AG04450 (cell line): ENCODE measurements at regions not wholly inside any gene's neighbourhood (a gene's known extent, or its start where the extent isn't known, plus 50 kb on each side); places are given as distances from the start of the nearest gene placed in this dataset.

ENCODE experiments used
- CTCF ChIA-PET: fragments of 300-600, 350-600 bp; formaldehyde crosslinking; extraction: SDS; loops from one replicate; lab custom pipeline; 2022; ENCODE audit warnings: antibody characterized with exemption, inconsistent platforms; lab: Charles Lee
- POLR2A ChIA-PET: fragments of 350-600 bp; formaldehyde crosslinking; extraction: SDS; loops from one replicate; lab custom pipeline; 2021; ENCODE audit warnings: antibody characterized with exemption, inconsistent platforms; lab: Yijun Ruan, JAX
- DNase-seq: peaks from one replicate; pipeline ENCODE4 v3.0.0-alpha.2; 2011; ENCODE audit warnings: low read depth, low spot score
- H3K27ac ChIP-seq: one replicate; pipeline ENCODE4 v1.5.1; 2012; ENCODE audit warnings: low read depth, low read length, control low read depth
- H3K27me3 ChIP-seq: one replicate; pipeline ENCODE4 v1.6.0; 2012; ENCODE audit warnings: low read length; ENCODE audit not compliant: control insufficient read depth, insufficient read depth
- H3K4me3 ChIP-seq: 2 replicates; pipeline ENCODE4 v1.5.1; 2011; ENCODE audit warnings: mild to moderate bottlenecking, low read depth, low read length, control low read depth
- H3K9me3 ChIP-seq: 2 replicates; pipeline ENCODE4 v1.5.1; 2012; ENCODE audit warnings: low read length; ENCODE audit not compliant: control insufficient read depth, insufficient read depth
- TF ChIP-seq, protein P1 (sequence below): IDR thresholded peaks from 2 replicates; pipeline ENCODE4 v1.5.1; 2011; ENCODE audit warnings: low read depth, low read length, control low read depth, inconsistent platforms

DNA sequence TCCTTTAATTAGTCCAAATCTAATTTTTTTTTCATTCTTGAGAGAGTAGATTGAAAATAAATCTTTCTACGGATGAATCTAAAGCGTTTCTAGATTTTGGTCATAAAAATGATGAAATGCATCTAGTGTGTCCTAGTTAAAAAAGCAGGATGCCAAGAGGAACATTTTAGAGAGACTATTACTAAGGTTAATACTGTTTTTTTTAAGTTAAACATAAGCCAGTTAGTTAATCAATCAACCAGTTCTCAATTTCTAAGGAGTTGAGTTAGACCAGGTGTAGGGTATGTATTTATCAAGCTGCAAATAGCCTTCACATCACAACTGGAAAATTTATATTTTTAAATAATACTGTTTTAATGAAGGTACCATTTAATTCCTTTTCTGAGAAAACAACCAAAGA lies 679.5 kb upstream of the IGFBP7 start:
- TF ChIP-seq, protein P1, sequence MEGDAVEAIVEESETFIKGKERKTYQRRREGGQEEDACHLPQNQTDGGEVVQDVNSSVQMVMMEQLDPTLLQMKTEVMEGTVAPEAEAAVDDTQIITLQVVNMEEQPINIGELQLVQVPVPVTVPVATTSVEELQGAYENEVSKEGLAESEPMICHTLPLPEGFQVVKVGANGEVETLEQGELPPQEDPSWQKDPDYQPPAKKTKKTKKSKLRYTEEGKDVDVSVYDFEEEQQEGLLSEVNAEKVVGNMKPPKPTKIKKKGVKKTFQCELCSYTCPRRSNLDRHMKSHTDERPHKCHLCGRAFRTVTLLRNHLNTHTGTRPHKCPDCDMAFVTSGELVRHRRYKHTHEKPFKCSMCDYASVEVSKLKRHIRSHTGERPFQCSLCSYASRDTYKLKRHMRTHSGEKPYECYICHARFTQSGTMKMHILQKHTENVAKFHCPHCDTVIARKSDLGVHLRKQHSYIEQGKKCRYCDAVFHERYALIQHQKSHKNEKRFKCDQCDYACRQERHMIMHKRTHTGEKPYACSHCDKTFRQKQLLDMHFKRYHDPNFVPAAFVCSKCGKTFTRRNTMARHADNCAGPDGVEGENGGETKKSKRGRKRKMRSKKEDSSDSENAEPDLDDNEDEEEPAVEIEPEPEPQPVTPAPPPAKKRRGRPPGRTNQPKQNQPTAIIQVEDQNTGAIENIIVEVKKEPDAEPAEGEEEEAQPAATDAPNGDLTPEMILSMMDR, result no peak
- CTCF ChIA-PET, result no interaction called here
- H3K27me3 ChIP-seq, result no peaks in the 10 kb centered on the region
- DNase-seq, result no peak
- no peak overlapping the region for H3K27ac ChIP-seq
- H3K9me3 ChIP-seq, result peaks cover 3% of the 10 kb centered on the region; the same call in 1 of the 2 replicates
- H3K4me3 ChIP-seq, result no peak overlapping the region
- POLR2A ChIA-PET, result no interaction called here

DNA sequence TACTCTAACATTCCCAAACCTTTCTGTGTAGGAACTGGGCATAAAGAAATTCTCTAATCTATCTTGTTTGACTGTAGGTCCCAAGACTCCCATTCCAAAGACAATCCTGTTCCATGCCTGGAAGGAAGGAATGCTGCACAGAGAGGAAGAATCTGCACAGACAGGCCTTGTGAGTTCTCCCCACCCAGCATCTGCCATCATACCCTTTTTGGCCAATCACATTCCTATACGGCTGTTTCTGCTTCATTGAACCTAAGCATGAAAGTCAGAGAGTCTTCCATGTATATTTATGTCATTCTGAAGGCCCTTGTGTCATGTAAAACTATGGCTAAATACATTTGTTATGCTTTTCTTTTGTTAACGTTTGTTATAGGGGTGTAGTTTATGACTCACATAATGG lies 667.7 kb upstream of the IGFBP7 start:
- Histone ChIP-seq H3K4me3 (no peak overlapping the region), H3K27ac (no peak overlapping the region), H3K27me3 (no peaks in the 10 kb centered on the region), H3K9me3 (no peaks in the 10 kb centered on the region)
- DNase-seq, result no peak
- TF ChIP-seq, protein P1, result no peak
- POLR2A ChIA-PET, result no interaction called here
- CTCF ChIA-PET, result no interaction called here

DNA sequence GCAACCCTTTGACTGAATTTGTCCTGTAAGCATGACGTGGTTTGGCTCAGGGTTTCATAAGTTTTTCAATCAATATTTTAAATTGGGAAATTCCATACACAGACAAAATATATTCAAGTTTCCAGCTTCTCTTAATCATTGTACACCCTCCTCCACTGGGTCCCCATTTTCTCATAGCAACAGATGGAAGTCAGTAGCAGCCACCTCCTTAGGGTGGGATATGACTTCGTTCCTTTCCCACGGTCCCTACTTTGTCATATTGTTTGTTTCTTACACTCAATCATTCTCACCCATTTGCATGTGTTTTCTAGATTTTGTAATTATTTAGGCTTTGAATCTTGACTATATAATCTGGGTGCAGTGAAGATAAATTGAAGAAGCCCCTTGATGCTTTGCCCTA lies 664.5 kb upstream of the IGFBP7 start:
- TF ChIP-seq, protein P1, result no peak
- ChIA-PET CTCF (no interaction called here), POLR2A (no interaction called here)
- H3K27ac ChIP-seq, result no peak overlapping the region
- H3K9me3 ChIP-seq, result no peaks in the 10 kb centered on the region
- no peak for DNase-seq
- H3K27me3 ChIP-seq, result no peaks in the 10 kb centered on the region
- no peak overlapping the region for H3K4me3 ChIP-seq

DNA sequence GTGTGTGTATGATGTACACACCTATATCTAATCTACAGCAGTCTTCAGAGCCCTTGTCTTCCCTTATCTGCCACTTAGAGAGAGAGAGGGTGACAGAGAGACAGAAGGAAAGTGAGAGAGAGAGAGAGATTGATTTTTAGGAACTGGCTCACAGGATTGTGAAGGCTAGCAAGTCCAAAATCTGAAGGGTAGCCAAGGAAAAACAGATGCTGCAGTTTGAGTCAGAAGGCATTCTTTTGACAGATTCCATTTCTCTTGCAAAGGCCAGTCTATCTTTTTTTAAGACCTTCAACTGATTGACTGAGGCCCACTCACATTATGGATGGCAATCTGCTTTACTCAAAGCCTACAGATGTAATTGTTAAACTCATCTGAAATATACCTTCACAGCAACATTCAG lies 664.0 kb upstream of the IGFBP7 start:
- TF ChIP-seq, protein P1, result no peak
- no peak for DNase-seq
- Histone ChIP-seq H3K27ac (no peak overlapping the region), H3K4me3 (no peak overlapping the region), H3K27me3 (no peaks in the 10 kb centered on the region), H3K9me3 (no peaks in the 10 kb centered on the region)
- CTCF ChIA-PET, result no interaction called here
- POLR2A ChIA-PET, result no interaction called here

DNA sequence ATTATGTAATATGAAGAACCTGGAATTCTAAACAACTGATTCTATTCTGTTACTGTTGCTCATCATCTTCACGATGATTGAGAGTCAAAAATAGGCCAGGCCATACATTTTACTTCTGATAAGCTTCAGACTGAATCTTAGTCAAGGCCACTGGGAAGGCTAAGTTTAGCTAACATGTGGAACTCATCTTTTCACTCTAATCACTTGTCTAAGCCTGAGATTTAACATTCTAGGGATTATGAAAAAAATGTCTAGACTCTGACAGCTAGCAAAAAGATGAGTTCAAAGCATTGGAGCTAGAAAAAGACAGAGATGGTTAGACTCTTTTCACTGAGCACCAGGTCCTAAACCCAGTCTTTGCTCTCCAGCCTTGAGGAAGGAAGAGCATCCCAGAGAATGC lies 656.2 kb upstream of the IGFBP7 start:
- DNase-seq, result no peak

More for the DNA sequence above, 656.2 kb upstream of the IGFBP7 start:
- TF ChIP-seq, protein P1, result no peak
- POLR2A ChIA-PET, result no interaction called here
- no peaks in the 10 kb centered on the region for H3K27me3 ChIP-seq
- CTCF ChIA-PET, result no interaction called here
- H3K4me3 ChIP-seq, result no peak overlapping the region
- no peak overlapping the region for H3K27ac ChIP-seq
- H3K9me3 ChIP-seq, result no peaks in the 10 kb centered on the region
